GM23338 (cell line): ENCODE measurements at regions not wholly inside any gene's neighbourhood (a gene's known extent, or its start where the extent isn't known, plus 50 kb on each side); places are given as distances from the start of the nearest gene placed in this dataset.

ENCODE experiments used
- CTCF ChIP-seq, 2 experiments: fragments of 200-600 bp in 1 of 2; sonication (generic) in 1 of 2; conservative IDR thresholded peaks; 2 replicates each; pipeline versions ENCODE4 v1.5.1 to v1.6.1; 2016 to 2017; ENCODE audit warnings: antibody characterized with exemption in 2 of 2, low read depth in 2 of 2, mild to moderate bottlenecking in 2 of 2, moderate library complexity in 1 of 2
- EZH2 ChIP-seq: fragments of 200-600 bp; sonication (generic); IDR thresholded peaks from one replicate; pipeline ENCODE4 v1.8.0; 2017; ENCODE audit warnings: antibody characterized with exemption, mild to moderate bottlenecking, low read depth; ENCODE audit not compliant: unreplicated experiment
- EZH2phosphoT487 ChIP-seq: fragments of 200-600 bp; sonication (generic); IDR thresholded peaks from one replicate; pipeline ENCODE4 v1.8.1; 2018; ENCODE audit warnings: antibody characterized with exemption; ENCODE audit not compliant: unreplicated experiment

- TF ChIP-seq CTCF (conservative IDR thresholded peaks at IDR 0.05; ENCODE audit: low read depth in 2 of 2) (no peak), EZH2 (no peak), EZH2phosphoT487 (no peak)
Measured at GRCh38 chr2:37788602-37789209, 117.3 kb upstream of the CDC42EP3 start.
